ENCODE measurements at regions not wholly inside any gene's neighbourhood (a gene's known extent, or its start where the extent isn't known, plus 50 kb on each side); places are given as distances from the start of the nearest gene placed in this dataset. TPM values are rescaled to one million over a fixed set of nuclear protein-coding genes. Genes with fewer than 3 reads are reported as not detected.

GRCh38 chr11:43250309-43250708, 61.5 kb upstream of the API5 start:
- Histone ChIP-seq H2AK5ac (ENCODE audit: low read length) (no peak overlapping the region), H4K8ac (ENCODE audit: low read depth, low read length) (no peak overlapping the region), H3K23ac (ENCODE audit: low read length) (no peak overlapping the region), H2BK15ac (replicated peaks; ENCODE audit: low read depth) (no peak overlapping the region), H3K4me1 (ENCODE audit: control insufficient read depth, low read depth, low read length) (no peaks in the 10 kb centered on the region), H3K4me3 (ENCODE audit: low read length) (no peak overlapping the region), H3K79me2 (ENCODE audit: control insufficient read depth, insufficient read depth, low read length) (no peaks in the 10 kb centered on the region), H2BK5ac (ENCODE audit: low read length) (no peak overlapping the region), H3K9ac (ENCODE audit: low read length) (no peak overlapping the region), H3K4ac (ENCODE audit: low read depth, low read length) (no peak overlapping the region), H3K18ac (ENCODE audit: low read length) (no peak overlapping the region), H3K4me2 (ENCODE audit: low read length) (no peak overlapping the region), H3K27ac (ENCODE audit: low read depth, low read length) (no peak overlapping the region), H3K36me3 (ENCODE audit: control insufficient read depth, insufficient read depth, low read length) (no peaks in the 10 kb centered on the region), H2BK120ac (ENCODE audit: low read depth, low read length) (no peak overlapping the region), H3K79me1 (ENCODE audit: low read length) (no peaks in the 10 kb centered on the region), H4K5ac (ENCODE audit: low read length) (no peak overlapping the region), H3K56ac (ENCODE audit: low read length) (no peak overlapping the region), H3K27me3 (ENCODE audit: insufficient read depth, low read length, poor library complexity) (no peaks in the 10 kb centered on the region)
- no peak for DNase-seq

- Histone ChIP-seq H3K18ac (ENCODE audit: low read length) (no peak overlapping the region), H4K5ac (ENCODE audit: low read length) (no peak overlapping the region), H3K56ac (ENCODE audit: low read length) (no peak overlapping the region), H3K4me2 (ENCODE audit: low read length) (no peak overlapping the region), H3K9ac (ENCODE audit: low read length) (no peak overlapping the region), H3K27me3 (ENCODE audit: insufficient read depth, low read length, poor library complexity) (no peaks in the 10 kb centered on the region), H3K79me1 (ENCODE audit: low read length) (no peaks in the 10 kb centered on the region), H3K36me3 (ENCODE audit: control insufficient read depth, insufficient read depth, low read length) (no peaks in the 10 kb centered on the region), H3K23ac (ENCODE audit: low read length) (no peak overlapping the region), H2BK15ac (replicated peaks; ENCODE audit: low read depth) (no peak overlapping the region), H2BK5ac (ENCODE audit: low read length) (no peak overlapping the region), H3K4me3 (ENCODE audit: low read length) (no peak overlapping the region), H3K79me2 (ENCODE audit: control insufficient read depth, insufficient read depth, low read length) (no peaks in the 10 kb centered on the region), H3K4me1 (ENCODE audit: control insufficient read depth, low read depth, low read length) (no peaks in the 10 kb centered on the region), H2BK120ac (ENCODE audit: low read depth, low read length) (no peak overlapping the region), H3K4ac (ENCODE audit: low read depth, low read length) (no peak overlapping the region), H3K27ac (ENCODE audit: low read depth, low read length) (no peak overlapping the region), H4K8ac (ENCODE audit: low read depth, low read length) (no peak overlapping the region), H2AK5ac (ENCODE audit: low read length) (no peak overlapping the region)
- WGBS (ENCODE audit: extremely low coverage, insufficient coverage, low lambda C conversion rate), result no CpG with 5 or more reads among the region's 2 CpGs
- no peak for DNase-seq
These were observed 50.0 kb upstream of the API5 start for GRCh38 chr11:43261775-43262174.

Small RNA genes lying in the stretch of these regions (small RNA-seq; reads per million reads assigned to genes)
- not detected for gene AC021006.3 (ENCODE audit: insufficient read depth)
- gene AC109810.1 (ENCODE audit: insufficient read depth), result not detected
